Esophagus squamous epithelium (tissue), 5 donors: ENCODE measurements at regions not wholly inside any gene's neighbourhood (a gene's known extent, or its start where the extent isn't known, plus 50 kb on each side); places are given as distances from the start of the nearest gene placed in this dataset.

Experiments
- DNase-seq: peaks from one replicate; lab custom pipeline; 2025; lab: John Stamatoyannopoulos, UW
- H3K27ac ChIP-seq, 4 donors: fragments of 200-600 bp; sonication (generic); one replicate each; pipeline ENCODE4 v1.5.1; 2016 to 2019; ENCODE audit warnings: mild to moderate bottlenecking in 1 of 4
- H3K27me3 ChIP-seq, 4 donors: fragments of 200-600 bp; sonication (generic); 1 replicate in 3 of 4; 2 replicates in 1 of 4; pipeline versions ENCODE4 v1.5.1 to v1.6.0; 2017 to 2021; ENCODE audit warnings: antibody characterized with exemption in 1 of 4
- H3K36me3 ChIP-seq, 3 donors: fragments of 200-600 bp; sonication (generic); one replicate each; pipeline ENCODE4 v1.5.1; 2016 to 2019
- H3K4me1 ChIP-seq, 3 donors: fragments of 200-600 bp; sonication (generic); one replicate each; pipeline ENCODE4 v1.5.1; 2017 to 2019
- H3K4me3 ChIP-seq, 4 donors: fragments of 200-600 bp; sonication (generic); 1 replicate in 3 of 4; 2 replicates in 1 of 4; pipeline ENCODE4 v1.5.1; 2016 to 2019; ENCODE audit warnings: mild to moderate bottlenecking in 2 of 4, moderate library complexity in 1 of 4
- H3K9me3 ChIP-seq, 3 donors: fragments of 200-600 bp; sonication (generic); one replicate each; pipeline ENCODE4 v1.5.1; 2016 to 2019
- POLR2A ChIP-seq, 4 donors: fragments of 450-650 bp; IDR thresholded peaks; one replicate each; pipeline ENCODE4 v1.6.1; 2017; ENCODE audit warnings: antibody characterized with exemption in 4 of 4, mild to moderate bottlenecking in 4 of 4, moderate library complexity in 3 of 4
- WGBS, 2 donors: methylation state at CpG; one replicate each; pipeline ENCODE4 v1.1.5; 2018; 5-methylcytosine and 5-hydroxymethylcytosine counted together
- intact Hi-C: fragments of 100-400 bp; cut with DNase I; formaldehyde crosslinking; loops from one replicate; pipeline ENCODE4 v1.15.0; 2022
- TF ChIP-seq, protein P1 (sequence below), 6 experiments: fragments of 450-650 bp in 4 of 6; fragments of 200-600 bp in 2 of 6; sonication (generic) in 2 of 6; IDR thresholded peaks; one replicate each; pipeline ENCODE4 v1.5.1; 2016 to 2019; ENCODE audit warnings: antibody characterized with exemption in 6 of 6, mild to moderate bottlenecking in 4 of 6, moderate library complexity in 4 of 6
- donor health status: DM: yes; HTN: yes; CAD: no.

DNA sequence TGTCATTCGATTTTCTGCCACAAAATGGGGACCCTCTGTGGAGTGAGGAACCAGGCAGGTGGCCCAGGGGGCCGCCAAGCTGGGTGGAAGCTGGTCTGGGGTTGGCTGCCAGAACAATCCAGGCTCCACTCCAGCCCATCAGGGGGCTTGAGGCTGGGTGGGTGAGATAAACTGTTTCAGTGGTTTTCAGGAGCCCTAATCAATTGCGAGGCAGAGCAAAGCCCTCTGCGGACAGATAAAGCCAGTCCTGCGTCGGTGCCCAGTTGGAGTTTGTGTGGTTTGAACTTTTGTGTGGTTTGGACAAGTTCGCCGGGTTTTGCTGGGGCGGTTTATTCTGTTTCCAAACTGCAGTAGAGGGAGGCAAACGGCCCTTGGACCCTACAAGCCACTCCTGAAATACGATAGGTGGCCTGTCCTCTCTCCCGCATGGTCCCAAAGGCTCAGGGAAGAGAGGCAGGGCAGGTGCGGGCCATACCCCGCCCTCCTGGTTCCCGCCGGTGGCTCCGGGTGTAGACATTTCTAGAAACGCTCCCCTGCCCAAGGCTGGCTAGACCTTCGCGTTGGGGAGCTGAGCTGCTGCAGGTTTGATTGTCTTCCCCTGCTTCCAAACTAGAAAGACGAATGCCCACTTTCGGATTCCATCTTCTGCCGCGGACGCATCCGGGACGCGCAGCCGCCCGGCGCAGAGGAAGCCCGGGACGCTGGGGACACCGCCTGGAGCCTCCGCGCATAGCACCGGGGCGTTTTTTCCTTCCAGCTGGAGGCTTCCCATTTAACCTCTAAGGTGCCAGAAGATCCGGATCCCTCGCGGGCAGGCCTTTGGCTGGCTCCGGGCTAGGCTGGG is 169.0 kb upstream of the BCOR start:
- peak overlapping the region; percentile 32 to 65 (median 50) for H3K4me3 ChIP-seq
- DNase-seq: no peak
- no peak for TF ChIP-seq POLR2A (IDR thresholded peaks at IDR 0.05)
- TF ChIP-seq, protein P1, sequence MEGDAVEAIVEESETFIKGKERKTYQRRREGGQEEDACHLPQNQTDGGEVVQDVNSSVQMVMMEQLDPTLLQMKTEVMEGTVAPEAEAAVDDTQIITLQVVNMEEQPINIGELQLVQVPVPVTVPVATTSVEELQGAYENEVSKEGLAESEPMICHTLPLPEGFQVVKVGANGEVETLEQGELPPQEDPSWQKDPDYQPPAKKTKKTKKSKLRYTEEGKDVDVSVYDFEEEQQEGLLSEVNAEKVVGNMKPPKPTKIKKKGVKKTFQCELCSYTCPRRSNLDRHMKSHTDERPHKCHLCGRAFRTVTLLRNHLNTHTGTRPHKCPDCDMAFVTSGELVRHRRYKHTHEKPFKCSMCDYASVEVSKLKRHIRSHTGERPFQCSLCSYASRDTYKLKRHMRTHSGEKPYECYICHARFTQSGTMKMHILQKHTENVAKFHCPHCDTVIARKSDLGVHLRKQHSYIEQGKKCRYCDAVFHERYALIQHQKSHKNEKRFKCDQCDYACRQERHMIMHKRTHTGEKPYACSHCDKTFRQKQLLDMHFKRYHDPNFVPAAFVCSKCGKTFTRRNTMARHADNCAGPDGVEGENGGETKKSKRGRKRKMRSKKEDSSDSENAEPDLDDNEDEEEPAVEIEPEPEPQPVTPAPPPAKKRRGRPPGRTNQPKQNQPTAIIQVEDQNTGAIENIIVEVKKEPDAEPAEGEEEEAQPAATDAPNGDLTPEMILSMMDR (IDR thresholded peaks at IDR 0.05): peak in 5 of 6 experiments; percentile 50 to 70 (median 56)
- intact Hi-C loops: loop anchor here (10.0 kb wide), 2 partner anchors 452 to 532 kb away; no protein-coding TSS in a partner anchor
- H3K4me1 ChIP-seq: peaks cover 9 to 30% (median 10%) of the 10 kb centered on the region in 3 donors
- no peaks in the 10 kb centered on the region for H3K27me3 ChIP-seq
- 52% methylated on average over 9 of the region's 42 CpGs; no CpG with 5 or more reads in 1 of the 2 donors for WGBS, 2 donors
- no peaks in the 10 kb centered on the region for H3K36me3 ChIP-seq
- H3K9me3 ChIP-seq: no peaks in the 10 kb centered on the region
- H3K27ac ChIP-seq: peak overlapping the region; percentile 61 to 73 (median 65)

DNA sequence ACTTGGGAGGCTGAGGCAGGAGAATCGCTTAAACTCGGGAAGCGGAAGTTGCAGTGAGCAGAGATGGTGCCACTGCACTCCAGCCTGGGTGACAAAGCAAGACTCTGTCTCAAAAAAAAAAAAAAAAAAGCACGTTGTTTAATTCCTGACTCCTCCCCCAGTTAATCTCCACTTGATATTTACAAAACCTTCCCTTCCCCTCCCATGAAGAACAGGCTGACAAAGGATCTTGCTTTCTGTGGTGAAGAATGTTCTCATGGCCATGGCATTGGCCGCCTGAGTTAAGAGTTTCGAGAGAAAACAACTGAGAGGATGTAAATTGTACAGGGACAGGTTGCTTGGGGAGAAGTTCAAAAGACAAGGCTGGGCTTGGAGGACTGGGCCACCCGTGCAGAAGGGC is 168.2 kb upstream of the BCOR start:
- 53 to 72% methylated on average over 4 to 7 of the region's 7 CpGs for WGBS, 2 donors
- intact Hi-C loops: loop anchor here (10.0 kb wide), 2 partner anchors 451 to 531 kb away; no protein-coding TSS in a partner anchor

DNA sequence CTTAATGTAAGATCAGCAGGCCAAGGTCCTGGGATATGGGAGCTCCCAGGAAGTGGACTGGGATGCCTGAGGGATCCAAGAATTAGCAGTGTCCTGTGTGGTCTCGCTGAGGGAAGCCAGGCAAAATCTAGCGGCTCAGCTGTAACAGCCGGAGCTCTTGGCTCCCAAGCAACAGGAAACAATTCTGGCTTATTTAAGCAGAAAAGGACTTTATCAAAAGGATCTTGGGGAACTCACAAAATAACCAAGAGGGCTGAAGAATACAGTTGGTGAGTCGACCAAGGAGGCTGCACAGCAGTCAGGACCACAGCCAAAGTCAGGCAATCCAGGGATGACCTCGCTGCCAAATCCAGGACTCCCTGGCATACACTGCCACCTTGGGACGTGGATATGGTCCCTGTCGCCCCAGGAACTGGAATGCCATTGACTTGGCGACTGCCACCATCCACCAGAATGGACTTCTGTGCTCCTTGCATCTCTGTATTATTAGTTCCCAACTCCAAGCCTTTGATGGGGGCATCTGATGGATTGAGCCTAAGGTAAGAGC is 165.3 kb upstream of the BCOR start:
- TF ChIP-seq POLR2A (IDR thresholded peaks at IDR 0.05): no peak
- TF ChIP-seq, protein P1 (IDR thresholded peaks at IDR 0.05): no peak
- no peaks in the 10 kb centered on the region for H3K9me3 ChIP-seq
- no peaks in the 10 kb centered on the region for H3K27me3 ChIP-seq
- WGBS, 2 donors: 54 to 67% methylated on average over 6 to 7 of the region's 8 CpGs
- peaks cover 9 to 30% (median 10%) of the 10 kb centered on the region in 3 donors for H3K4me1 ChIP-seq
- H3K27ac ChIP-seq: no peak overlapping the region
- H3K36me3 ChIP-seq: no peaks in the 10 kb centered on the region
- intact Hi-C loops: loop anchor here (10.0 kb wide), 2 partner anchors 448 to 528 kb away; no protein-coding TSS in a partner anchor
- H3K4me3 ChIP-seq: no peak overlapping the region
- no peak for DNase-seq

More for the DNA sequence above, 168.2 kb upstream of the BCOR start:
- H3K27ac ChIP-seq: peak overlapping the region in 1 of 4 donors; percentile 68
- peaks cover 9 to 30% (median 10%) of the 10 kb centered on the region in 3 donors for H3K4me1 ChIP-seq
- no peak for DNase-seq
- H3K9me3 ChIP-seq: no peaks in the 10 kb centered on the region
- no peaks in the 10 kb centered on the region for H3K27me3 ChIP-seq
- no peaks in the 10 kb centered on the region for H3K36me3 ChIP-seq
- no peak overlapping the region for H3K4me3 ChIP-seq
- TF ChIP-seq, protein P1 (IDR thresholded peaks at IDR 0.05): no peak
- TF ChIP-seq POLR2A (IDR thresholded peaks at IDR 0.05): no peak

DNA sequence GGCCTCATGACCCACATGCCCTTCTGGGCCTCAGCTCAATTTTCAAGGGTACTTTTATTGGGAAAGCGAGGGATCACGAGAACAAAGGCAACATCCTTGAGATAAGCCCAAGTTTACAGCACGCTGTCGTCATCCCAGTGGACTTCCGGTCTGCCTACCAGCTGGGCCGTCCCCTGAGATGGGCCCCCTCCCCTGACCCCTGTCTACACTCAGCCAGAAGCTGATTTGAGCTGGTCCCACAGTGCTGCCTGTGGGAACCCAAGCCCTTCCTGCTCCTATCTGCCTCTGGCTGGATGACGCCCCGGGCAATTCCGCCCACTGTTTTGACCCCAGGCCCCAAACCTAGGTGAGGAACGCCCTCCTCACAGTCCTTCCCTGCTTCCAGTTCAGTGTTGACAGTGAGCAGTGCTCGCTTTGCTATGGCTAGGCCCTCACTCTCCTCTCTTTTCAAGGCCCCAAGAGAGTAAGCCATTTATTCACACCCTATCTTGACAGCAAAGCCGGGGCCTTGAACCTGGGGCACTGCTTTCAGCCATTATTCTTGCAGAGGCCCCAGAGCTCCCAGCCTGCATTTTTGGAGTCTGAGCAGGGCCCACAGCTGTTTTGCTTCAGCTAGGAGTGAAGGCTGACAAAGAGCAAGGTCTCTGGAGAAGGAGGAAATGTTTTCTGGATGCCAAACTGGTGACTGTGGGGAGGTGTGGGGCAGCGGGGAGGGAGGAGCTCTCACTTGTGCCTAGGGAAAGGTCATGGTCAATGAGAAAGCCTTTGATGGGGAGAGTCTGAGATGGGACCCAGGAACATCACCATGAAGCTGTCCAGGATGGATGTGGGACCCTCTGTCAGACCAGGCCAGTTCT is 164.6 kb upstream of the BCOR start:
- TF ChIP-seq, protein P1 (IDR thresholded peaks at IDR 0.05): no peak
- H3K36me3 ChIP-seq: no peaks in the 10 kb centered on the region
- DNase-seq: no peak
- intact Hi-C loops: loop anchor here (10.0 kb wide), 2 partner anchors 448 to 528 kb away; no protein-coding TSS in a partner anchor
- H3K27ac ChIP-seq: peak overlapping the region in 2 of 4 donors; percentile 3 to 50
- H3K4me1 ChIP-seq: peaks cover 5 to 23% (median 7%) of the 10 kb centered on the region in 3 donors
- 0 to 83% methylated on average over 1 to 2 of the region's 13 CpGs for WGBS, 2 donors
- no peaks in the 10 kb centered on the region for H3K27me3 ChIP-seq
- H3K9me3 ChIP-seq: no peaks in the 10 kb centered on the region
- H3K4me3 ChIP-seq: no peak overlapping the region
